ENCODE measurements at regions not wholly inside any gene's neighbourhood (a gene's known extent, or its start where the extent isn't known, plus 50 kb on each side); places are given as distances from the start of the nearest gene placed in this dataset.
"Not testable (repeated sequence)": the region's sequence is repeated elsewhere in the genome, so short reads cannot be mapped to it uniquely, and the experiment has no call there.

GRCh38 chr2:114018464-114018863, 128.6 kb downstream of the ACTR3 start:
- not testable (repeated sequence) for DNase-seq (ENCODE audit: extremely low read depth in 1 of 11, low read depth in 9 of 11, low spot score in 4 of 11)

GRCh38 chr2:114020668-114021067, 130.8 kb downstream of the ACTR3 start:
- no peak for DNase-seq (ENCODE audit: extremely low read depth in 1 of 11, low read depth in 9 of 11, low spot score in 4 of 11)

DNA sequence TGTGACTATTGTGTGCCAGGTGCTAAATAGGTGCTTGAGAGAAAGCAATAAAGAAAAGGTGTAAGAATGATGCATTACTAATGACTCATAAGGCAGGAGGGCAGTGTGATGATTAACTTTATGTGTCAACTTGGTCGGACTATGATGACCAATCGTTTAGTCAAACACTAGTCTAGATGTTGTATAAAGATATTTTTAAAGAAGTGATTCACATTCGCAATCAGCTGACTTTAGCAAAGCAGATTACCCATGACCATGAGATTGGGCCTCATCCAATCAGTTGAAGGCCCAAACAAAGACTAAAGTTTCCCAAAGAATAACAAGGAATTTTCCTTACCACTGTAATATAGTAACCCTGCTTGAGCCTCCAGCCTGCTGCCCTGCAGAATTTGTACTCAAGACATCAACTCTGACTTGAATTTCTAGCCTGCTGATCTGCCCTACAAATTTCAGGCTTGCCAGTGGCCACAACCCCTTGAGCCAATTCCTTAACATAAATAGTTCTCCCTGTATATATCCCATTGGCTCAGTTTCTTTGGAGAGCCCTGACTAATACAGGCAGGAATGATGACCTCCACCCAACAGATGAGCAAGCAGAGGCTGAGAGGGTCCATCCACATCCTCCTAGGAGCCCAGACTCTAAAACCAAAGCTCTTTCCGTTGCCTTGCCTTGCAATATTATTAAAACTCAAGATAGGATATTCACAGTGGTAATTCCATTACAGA, 132.6 kb downstream of the ACTR3 start:
- DNase-seq (ENCODE audit: extremely low read depth in 1 of 11, low read depth in 9 of 11, low spot score in 4 of 11), result no peak

- no peak for DNase-seq (ENCODE audit: extremely low read depth in 1 of 11, low read depth in 9 of 11, low spot score in 4 of 11)
Observed at GRCh38 chr2:114024326-114024725, 134.4 kb downstream of the ACTR3 start.

GRCh38 chr2:114025030-114025429, 135.1 kb downstream of the ACTR3 start:
- no peak for DNase-seq (ENCODE audit: extremely low read depth in 1 of 11, low read depth in 9 of 11, low spot score in 4 of 11)

DNA sequence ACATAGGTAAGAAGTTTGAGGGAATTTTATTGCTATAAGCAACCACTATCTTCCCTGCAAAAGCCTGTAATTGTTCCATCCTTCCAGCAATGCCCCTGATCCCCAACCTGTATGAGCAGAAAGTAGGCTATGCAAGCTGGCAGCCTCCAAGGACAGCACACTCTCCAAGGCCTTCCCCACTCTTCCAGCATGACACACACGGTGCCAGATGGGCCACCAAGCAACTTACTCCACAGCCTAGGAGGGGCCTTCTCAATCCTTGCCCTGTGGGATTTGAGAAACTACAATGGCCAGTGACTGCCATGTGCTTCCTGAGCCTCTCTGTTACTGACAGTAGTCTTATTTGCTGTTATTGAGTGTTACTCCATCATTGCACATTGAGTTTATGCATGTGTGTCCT, 137.5 kb downstream of the ACTR3 start:
- no peak for DNase-seq (ENCODE audit: extremely low read depth in 1 of 11, low read depth in 9 of 11, low spot score in 4 of 11)

- DNase-seq (ENCODE audit: extremely low read depth in 1 of 11, low read depth in 9 of 11, low spot score in 4 of 11), result peak in 1 of 11 donors; percentile 2
Observed at GRCh38 chr2:114031605-114032505, 142.0 kb downstream of the ACTR3 start.

DNA sequence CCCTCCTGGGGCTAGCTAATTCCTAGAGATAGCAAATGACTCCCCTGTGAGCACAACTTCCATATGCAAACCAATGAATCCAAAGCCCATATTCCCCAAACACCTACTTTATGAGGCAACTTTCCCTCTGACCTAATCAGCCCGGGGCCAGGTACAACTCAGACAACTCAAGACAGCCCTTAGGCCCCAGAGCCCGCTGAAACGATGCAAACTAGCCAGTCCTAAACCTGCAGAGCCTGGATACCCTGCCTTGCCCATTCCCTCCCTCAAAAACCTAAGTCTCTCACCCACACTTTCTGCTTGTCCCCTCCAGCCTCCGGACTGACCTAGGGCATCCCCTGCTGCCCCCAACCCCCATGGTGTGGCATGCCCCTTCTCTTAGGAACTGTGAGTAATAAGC, 142.8 kb downstream of the ACTR3 start:
- DNase-seq (ENCODE audit: extremely low read depth in 1 of 11, low read depth in 9 of 11, low spot score in 4 of 11), result no peak

- no peak for DNase-seq (ENCODE audit: extremely low read depth in 1 of 11, low read depth in 9 of 11, low spot score in 4 of 11)
Observed at GRCh38 chr2:114034742-114035141, 144.9 kb downstream of the ACTR3 start.

GRCh38 chr2:114038710-114039109, 148.8 kb downstream of the ACTR3 start:
- no peak for DNase-seq (ENCODE audit: extremely low read depth in 1 of 11, low read depth in 9 of 11, low spot score in 4 of 11)

DNA sequence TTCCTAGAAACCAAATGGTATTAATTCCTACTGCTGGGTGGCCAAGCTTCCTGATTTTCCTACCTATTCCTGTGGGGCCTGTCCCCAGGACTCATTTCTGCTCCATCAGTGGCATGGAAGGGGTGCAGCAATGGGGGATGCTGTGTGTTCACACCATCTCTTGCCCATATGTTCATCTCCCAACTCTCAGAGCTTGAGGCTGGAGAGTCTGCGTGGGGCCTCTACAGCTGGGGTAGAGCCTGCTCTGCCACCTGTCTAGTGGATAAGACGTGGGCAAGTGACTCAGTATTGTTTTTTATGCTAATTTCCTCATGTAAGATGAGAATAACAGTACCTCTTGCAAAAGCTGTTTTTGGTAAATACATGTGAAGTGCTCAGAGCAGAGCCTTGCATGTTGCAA, 149.8 kb downstream of the ACTR3 start:
- no peak for DNase-seq (ENCODE audit: extremely low read depth in 1 of 11, low read depth in 9 of 11, low spot score in 4 of 11)

GRCh38 chr2:114040826-114041225, 150.9 kb downstream of the ACTR3 start:
- DNase-seq (ENCODE audit: extremely low read depth in 1 of 11, low read depth in 9 of 11, low spot score in 4 of 11), result no peak

GRCh38 chr2:114044985-114045384, 155.1 kb downstream of the ACTR3 start:
- no peak for DNase-seq (ENCODE audit: extremely low read depth in 1 of 11, low read depth in 9 of 11, low spot score in 4 of 11)

- DNase-seq (ENCODE audit: extremely low read depth in 1 of 11, low read depth in 9 of 11, low spot score in 4 of 11), result no peak
Observed at GRCh38 chr2:114046373-114046772, 156.5 kb downstream of the ACTR3 start.

DNA sequence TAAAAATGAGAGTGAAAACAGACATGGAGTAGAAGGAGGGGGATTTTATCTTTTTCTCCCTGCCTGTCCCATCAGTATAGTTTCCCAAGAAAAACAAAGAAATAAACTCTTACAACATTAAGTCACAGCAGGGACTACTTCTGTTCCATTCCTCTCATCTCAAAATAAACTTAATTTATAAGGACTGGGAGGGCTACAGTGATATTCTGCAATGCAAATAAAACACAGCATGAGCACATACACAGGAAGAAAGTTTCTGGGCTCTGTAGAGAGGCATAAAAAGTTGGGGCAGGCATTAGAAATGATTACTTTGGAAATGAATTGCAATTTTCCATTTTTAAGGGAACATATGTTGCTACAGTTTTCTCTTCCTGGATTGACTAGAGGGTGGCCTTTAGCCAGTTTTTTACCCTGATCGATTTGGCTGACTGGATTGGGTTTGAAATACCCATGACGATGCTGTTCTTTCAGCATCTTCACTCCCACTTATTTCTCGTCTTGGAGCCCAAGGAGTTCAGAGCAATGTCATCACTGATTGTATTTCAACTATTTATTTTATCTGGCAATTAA, 157.1 kb downstream of the ACTR3 start:
- DNase-seq (ENCODE audit: extremely low read depth in 1 of 11, low read depth in 9 of 11, low spot score in 4 of 11), result no peak

GRCh38 chr2:114049280-114049679, 159.4 kb downstream of the ACTR3 start:
- no peak for DNase-seq (ENCODE audit: extremely low read depth in 1 of 11, low read depth in 9 of 11, low spot score in 4 of 11)

DNA sequence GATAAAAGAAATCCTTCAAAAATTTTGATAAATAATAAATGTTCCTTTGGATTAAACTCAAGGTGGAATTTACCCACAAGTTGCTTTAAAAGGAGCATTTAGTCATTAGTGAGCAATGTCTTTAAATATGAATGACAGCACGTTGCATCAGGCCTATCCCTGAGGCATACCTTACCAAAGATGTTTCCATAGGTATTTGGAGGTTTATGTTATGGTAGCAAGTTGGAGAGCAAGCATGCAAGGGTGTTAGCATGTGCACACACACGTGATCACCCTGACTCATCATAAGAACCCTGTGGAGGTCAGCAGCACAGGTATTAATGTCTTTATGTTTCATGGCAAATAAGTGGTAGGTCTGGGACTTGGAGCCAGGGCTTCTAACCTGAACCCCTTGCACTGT, 159.9 kb downstream of the ACTR3 start:
- DNase-seq (ENCODE audit: extremely low read depth in 1 of 11, low read depth in 9 of 11, low spot score in 4 of 11), result no peak

- no peak for DNase-seq (ENCODE audit: extremely low read depth in 1 of 11, low read depth in 9 of 11, low spot score in 4 of 11)
Observed at GRCh38 chr2:114056294-114057143, 166.6 kb downstream of the ACTR3 start.

DNA sequence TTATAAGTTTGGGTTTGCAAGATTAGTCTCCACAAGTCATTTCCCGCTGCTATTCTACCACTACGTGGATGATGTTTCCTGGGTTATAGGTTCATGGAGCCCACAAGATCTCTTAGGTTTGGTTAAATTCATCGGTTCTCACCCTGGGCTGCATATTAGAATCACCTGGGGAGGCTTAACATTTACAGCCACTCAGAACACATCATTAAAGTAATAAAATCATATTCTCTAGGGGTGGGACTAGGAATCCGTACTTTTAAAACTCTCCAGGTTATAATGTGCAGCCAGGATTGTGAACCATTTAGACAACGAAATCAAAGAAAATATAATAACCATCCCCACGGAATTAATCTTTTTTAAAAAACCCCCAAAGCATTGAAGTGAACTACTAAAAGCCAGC, 167.7 kb downstream of the ACTR3 start:
- DNase-seq (ENCODE audit: extremely low read depth in 1 of 11, low read depth in 9 of 11, low spot score in 4 of 11), result no peak

Measured in renal cortex interstitium (tissue), 11 donors.